ENCODE measurements at regions not wholly inside any gene's neighbourhood (a gene's known extent, or its start where the extent isn't known, plus 50 kb on each side); places are given as distances from the start of the nearest gene placed in this dataset.

DNA sequence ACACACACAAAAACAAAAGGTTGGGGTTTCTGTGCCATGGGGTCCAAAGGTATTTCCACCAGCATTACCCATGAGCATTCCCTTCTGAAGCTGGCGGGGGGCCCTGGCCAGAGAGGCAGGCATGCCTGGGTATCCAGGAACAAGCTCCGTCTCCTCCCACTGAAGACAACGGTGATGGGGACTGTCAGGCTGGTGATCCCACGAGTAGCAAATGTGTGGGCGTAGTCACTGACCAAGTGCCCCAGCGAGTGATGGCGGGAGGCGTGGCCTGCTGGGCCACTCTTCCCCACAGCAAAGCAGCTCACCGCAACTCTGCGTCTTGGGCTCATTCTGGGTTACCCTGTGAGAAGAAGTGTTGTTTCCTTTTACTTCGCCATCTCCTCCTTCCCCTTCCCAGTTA is 270.6 kb downstream of the CDCA7 start:
- TF ChIP-seq RAD21 (IDR thresholded peaks at IDR 0.05 in 1 of 2, conservative IDR thresholded peaks at IDR 0.05 in 1 of 2; ENCODE audit: low read depth in 2 of 2, low read length in 2 of 2) (no peak), CBX8 (IDR thresholded peaks at IDR 0.05; ENCODE audit: borderline replicate concordance, low read depth, low read length) (no peak), POLR2A (IDR thresholded peaks at IDR 0.05; ENCODE audit: control extremely low read depth in 1 of 2, low read depth in 2 of 2, low read length in 2 of 2) (no peak), CEBPB (IDR thresholded peaks at IDR 0.05; ENCODE audit: low read depth, low read length) (no peak), SP1 (IDR thresholded peaks at IDR 0.05; ENCODE audit: low read depth, low read length) (no peak), EGR1 (IDR thresholded peaks at IDR 0.05; ENCODE audit: borderline replicate concordance, low read depth, low read length) (no peak), EP300 (IDR thresholded peaks at IDR 0.05; ENCODE audit: borderline replicate concordance in 1 of 2, low read depth in 2 of 2, low read length in 2 of 2) (no peak), CHD2 (IDR thresholded peaks at IDR 0.05; ENCODE audit: low read length) (no peak), CHD1 (IDR thresholded peaks at IDR 0.05; ENCODE audit: low read depth, low read length) (no peak), POU5F1 (IDR thresholded peaks at IDR 0.05; ENCODE audit: low read depth, low read length) (no peak), EZH2 (IDR thresholded peaks at IDR 0.05; ENCODE audit: low read depth, low read length, severe bottlenecking) (no peak)
- TF ChIP-seq, protein P1, sequence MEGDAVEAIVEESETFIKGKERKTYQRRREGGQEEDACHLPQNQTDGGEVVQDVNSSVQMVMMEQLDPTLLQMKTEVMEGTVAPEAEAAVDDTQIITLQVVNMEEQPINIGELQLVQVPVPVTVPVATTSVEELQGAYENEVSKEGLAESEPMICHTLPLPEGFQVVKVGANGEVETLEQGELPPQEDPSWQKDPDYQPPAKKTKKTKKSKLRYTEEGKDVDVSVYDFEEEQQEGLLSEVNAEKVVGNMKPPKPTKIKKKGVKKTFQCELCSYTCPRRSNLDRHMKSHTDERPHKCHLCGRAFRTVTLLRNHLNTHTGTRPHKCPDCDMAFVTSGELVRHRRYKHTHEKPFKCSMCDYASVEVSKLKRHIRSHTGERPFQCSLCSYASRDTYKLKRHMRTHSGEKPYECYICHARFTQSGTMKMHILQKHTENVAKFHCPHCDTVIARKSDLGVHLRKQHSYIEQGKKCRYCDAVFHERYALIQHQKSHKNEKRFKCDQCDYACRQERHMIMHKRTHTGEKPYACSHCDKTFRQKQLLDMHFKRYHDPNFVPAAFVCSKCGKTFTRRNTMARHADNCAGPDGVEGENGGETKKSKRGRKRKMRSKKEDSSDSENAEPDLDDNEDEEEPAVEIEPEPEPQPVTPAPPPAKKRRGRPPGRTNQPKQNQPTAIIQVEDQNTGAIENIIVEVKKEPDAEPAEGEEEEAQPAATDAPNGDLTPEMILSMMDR (IDR thresholded peaks at IDR 0.05; ENCODE audit: control extremely low read depth in 1 of 3, insufficient read depth in 1 of 3, low read depth in 1 of 3, low read length in 3 of 3), result no peak
- TF ChIP-seq, protein P2, sequence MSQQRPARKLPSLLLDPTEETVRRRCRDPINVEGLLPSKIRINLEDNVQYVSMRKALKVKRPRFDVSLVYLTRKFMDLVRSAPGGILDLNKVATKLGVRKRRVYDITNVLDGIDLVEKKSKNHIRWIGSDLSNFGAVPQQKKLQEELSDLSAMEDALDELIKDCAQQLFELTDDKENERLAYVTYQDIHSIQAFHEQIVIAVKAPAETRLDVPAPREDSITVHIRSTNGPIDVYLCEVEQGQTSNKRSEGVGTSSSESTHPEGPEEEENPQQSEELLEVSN (IDR thresholded peaks at IDR 0.05), result no peak
- TF ChIP-seq, protein P3, sequence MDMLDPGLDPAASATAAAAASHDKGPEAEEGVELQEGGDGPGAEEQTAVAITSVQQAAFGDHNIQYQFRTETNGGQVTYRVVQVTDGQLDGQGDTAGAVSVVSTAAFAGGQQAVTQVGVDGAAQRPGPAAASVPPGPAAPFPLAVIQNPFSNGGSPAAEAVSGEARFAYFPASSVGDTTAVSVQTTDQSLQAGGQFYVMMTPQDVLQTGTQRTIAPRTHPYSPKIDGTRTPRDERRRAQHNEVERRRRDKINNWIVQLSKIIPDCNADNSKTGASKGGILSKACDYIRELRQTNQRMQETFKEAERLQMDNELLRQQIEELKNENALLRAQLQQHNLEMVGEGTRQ (IDR thresholded peaks at IDR 0.05; ENCODE audit: low read length), result no peak
